GDM1 (cell line): ENCODE measurements at regions not wholly inside any gene's neighbourhood (a gene's known extent, or its start where the extent isn't known, plus 50 kb on each side); places are given as distances from the start of the nearest gene placed in this dataset.

Experiments
- DNase-seq: peaks from one replicate; lab custom pipeline; 2025; lab: John Stamatoyannopoulos, UW

DNA sequence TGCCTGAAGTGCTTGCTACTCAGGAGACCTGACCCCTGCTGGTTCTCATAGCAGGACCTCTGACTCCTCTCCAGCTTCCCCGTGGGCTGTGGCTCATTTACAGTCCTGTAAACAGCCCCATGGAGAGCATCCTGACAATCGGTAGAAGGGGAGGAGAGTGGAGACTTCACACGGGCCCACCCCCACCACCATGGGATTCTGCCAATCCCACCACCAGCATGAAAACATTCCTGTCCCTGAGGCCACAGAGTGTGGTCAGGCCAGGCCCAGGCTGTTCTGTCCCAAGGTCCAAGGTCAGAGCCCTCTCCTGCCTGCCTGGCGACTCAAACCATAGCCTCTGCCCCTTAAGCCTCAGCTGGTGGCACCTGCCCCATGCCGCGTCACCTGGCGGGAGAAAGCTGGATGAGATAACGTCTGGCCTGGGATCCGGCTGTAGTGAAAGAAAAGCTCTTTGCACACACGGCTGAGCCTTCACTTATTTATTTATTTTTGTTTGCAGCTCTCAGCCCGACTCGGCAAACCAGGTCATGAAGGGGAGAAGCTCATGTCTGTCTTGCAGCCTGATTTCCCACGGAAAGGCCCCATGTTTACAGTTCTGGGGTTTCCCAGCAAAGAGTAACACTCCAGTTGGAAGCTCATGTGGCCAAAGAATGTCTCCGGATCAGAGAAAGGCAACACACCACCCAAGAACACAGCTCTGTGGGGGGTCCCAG, 293.6 kb upstream of the ZMIZ1 start:
- DNase-seq: no peak

DNA sequence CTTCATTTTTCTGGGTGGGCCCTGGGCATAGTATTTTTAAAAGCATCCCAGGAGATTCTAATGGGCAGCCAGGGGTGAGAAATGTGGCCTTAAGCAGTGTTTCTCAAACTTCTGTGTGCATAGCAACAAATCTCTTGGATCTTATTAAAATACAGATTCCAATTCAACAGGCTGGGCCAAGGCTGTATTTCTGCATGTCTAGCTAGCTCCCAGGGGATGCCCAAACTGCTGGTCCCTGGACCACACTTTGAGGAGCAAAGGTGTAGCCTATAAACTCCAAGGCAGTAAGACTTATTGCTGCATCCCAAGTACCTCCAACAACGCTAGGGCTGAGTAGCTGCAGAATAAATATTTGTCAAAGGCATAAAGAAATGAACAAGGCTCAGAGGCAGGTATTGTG, 292.9 kb upstream of the ZMIZ1 start:
- DNase-seq: no peak

DNA sequence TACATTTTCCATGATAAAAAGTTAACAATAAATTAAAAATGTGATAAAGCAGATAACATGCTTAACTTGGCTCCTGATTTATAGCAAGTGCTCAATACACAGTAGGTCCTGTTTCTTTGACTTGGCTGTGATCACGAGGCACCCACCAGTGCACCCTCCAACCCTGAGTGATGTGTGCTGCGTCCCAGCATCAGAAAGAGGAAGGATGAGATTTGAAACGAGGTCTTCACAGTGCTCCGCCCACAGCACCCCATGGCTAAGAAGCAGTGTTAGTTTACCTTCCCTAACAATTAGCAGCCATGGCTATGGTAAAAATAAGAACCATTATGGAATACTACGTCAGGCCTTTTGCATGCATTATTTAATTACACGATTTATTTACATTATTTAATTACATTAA, 292.0 kb upstream of the ZMIZ1 start:
- DNase-seq: no peak

DNA sequence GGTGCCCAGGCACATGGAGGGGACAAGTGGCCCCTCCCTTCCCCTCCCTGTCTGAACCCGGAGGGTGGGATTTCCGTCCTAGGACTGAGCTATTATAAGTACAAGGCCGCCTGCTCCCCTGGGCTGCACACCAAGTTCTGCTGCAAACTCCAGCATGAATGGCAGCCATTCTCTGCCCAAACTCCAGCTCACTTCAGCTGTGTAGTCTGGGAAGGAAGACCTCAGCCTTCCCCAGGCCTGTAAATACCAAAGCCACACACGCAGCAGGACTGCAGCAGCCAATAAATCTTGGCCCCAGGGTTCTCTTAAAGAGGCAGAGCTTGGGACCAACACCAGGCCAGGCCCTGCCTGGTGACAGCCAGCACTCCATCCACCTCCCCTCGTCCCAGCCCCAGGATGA, 291.3 kb upstream of the ZMIZ1 start:
- DNase-seq: no peak

DNA sequence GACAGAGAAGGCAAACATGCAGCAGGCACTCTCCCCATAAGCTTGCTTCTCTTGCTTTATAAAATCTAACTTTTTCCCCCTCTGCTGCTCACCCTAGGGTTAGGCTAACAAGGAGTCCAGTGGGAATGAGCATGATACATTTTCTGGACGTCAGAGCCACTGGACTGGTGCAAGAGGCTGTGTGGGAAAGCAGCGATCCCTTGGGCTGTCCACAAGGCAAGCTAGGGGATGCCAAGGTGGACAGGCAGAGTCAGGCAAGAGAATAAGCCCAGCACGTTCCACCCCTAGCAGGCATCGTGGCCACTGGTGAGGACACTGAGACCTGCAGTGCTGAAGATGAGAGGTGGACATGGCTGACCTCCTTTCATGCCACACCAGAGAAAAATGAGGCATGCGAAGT, 290.9 kb upstream of the ZMIZ1 start:
- no peak for DNase-seq

DNA sequence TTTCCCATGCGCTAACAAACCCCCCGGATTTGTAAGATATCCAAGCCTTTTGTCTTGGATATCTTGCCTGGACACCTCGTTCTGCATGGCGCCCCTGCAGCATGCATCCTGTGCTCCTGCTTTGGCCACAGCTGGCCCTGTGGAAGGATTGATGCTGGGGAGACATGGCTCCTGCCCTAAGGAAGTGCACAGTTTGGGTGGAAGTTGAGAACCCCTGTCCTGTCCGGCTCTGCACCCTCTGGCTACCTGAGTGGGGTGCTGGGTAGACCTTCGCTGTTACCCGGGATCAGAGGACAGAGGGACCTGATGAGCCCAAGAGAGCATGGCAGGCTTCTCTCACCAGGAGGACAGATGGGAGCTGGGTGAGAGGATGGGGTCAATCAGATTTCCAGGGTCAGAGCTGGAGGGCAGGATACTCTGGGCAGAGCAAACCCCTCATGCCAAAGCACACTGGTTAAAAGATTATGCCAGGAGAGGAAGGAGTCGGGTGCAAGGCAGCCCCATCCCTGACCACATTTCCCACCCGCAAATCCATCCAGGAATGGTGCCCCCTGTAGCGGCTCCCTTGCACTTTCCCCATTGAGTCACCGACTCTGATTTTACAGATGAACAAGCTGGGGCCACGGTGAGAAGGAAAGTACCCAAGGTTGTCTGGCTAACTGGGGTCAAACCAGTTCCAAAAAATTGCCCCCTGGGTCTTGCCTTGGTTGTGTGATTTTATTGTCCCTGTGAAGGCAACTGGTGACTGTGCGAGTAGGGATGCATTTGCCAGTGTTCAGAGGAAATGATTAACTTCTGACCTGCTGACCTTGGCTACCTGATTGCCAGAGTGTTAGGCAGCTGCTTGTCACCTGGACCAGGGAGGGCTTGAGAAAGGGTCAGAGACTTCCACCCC, 290.1 kb upstream of the ZMIZ1 start:
- DNase-seq: no peak

DNA sequence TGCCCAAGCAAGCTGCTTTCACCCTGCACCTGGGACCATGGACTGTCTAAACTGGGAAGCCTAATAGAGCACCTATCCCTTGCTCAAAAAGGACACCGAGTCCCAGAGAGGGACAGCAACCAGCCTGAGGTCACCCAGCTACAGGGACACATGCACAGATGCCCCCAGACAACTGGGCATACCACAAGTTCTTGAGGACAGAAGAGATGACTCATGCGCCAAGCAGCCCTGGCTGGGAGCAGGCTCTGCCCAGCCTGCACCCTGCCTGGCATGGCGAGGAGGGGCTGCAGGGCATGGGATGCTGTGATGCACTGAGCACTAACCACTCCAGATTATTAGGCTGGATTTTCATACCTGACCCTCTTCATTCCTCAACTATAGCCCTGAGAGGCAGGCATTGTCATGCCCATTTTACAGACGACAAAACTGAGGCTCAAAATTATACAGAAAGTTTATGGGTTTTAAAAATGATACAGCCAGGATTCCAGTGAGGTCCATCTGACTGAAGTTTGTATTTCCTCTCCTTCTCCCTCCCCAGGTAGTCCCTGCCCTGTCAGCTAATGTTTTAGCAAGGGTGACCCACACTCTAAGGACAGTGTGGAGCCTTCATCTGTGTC, 289.3 kb upstream of the ZMIZ1 start:
- no peak for DNase-seq

DNA sequence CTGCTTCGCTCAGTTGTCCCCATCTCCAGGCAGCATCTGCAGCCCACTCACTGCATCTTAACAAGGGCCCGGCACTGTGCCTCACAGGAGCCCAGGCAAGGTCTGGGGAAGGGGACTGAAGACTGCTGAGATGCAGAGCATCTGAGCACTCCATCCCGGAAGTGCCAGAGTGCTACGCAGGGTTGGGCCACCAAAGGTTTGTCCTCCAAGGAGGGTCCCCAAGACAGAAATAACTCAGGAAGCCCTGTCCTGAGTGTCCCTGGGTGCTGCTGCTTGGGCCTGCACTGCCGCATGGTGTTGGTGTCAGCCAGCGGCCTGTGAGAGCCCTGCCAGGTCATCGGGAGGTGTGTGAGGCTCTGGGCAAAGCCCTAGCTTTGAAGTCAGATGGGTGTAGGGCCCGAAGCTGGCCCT, 288.2 kb upstream of the ZMIZ1 start:
- DNase-seq: no peak

DNA sequence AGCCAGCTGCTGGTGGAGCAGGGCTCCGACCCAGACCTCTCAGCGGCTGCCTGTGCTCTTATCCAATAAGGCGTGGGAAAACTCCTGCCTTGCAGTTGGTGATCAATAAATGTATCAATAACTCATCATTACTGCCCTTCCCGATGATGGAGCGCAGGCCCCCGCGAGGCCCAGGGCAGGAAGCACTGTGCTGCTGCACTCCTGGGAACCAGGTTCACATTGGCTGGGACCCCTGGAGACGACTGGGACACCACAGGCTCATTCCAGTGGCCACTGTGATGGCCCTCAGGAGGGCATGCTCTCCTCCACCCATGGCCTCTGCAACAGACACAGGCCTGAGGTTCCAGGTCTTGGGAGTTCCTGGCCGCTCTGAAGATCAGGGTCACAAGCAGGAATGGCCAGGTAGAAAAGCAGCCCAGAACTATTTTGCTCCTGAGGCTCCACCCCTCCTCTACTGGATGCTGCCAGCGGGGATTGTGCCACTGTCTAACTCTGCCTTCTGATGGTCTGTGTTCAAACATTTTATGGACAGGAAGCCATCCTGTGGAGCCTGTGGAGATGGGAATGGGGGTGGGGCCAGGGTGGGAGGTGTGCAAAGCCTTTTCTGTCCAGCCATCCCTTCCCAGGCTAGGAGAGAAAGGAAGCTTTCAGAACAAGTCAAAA, 287.4 kb upstream of the ZMIZ1 start:
- DNase-seq: no peak

DNA sequence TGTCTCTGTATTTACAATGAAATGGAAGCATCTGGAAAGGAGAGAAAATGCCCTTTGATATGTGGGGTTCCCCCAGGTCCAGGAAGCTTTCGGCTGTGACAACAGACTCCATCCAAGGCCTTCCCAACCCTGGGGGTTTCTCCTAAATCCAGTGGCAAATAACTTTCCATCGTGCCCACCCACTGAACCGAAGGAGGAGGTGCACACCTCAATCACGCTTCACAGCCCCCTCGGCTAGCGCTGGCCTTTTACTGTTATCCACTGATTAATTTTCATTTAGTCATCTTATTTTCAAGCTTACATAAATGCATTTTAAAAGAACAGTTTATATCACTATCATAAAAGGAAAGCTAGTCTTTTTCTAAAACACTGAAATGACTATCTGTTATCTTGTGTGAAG, 286.8 kb upstream of the ZMIZ1 start:
- DNase-seq: no peak

DNA sequence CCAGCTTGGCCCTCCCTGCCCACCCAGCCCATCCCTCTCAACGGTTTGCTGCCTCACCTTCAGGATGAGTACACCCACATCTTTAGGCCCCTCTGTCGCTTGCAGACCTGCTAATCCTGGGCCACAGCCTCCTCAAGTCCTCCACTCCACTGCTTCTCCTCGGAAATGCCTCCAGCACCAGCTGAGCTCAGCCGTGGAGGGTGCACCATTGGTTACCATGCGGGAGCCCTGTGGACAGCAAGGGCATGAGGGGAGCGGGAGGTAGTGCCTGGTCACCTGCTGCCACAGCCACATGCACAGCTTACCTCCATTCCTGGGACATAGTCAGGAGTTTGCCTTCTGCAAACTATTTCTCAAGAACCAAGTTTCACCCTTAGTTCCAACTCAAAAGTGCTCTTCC, 286.3 kb upstream of the ZMIZ1 start:
- no peak for DNase-seq

DNA sequence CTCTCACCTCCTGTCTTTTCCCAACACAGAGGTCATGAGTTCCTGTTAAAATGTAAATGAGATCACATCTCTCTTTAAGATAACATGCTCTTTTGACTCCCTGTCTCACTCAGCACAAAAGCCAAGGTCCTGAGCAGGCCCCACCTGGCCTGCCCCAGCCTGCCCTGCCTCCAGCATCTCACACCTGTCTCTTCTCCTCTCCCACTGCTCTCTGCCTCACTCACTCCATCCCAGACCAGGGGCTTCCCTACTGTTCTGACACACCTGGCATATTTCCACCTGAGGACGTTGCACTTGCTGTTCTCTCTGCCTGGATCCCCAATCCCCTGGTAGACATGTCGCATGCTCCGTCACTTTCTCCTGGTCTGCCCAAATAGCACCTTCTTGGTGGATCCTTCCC, 285.0 kb upstream of the ZMIZ1 start:
- no peak for DNase-seq

DNA sequence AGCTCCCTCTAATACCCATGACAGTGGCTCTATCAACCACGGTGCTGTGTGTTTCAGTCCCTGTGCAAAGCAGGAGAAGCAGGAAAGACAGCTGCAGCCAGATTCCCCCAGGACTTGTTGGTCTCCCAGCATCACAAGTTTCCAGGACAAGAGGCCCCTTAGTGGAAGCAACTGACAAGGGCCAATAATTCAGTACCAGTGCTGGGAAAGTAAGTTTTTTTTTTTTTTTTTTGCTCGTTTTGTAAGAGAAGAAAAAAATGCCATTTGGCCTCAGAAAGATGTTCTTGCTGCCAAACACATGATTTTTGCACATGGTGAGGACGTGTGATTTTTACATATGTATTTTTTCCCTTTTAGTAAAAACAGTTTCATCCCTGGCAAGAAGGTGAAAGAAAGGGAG, 284.2 kb upstream of the ZMIZ1 start:
- no peak for DNase-seq

DNA sequence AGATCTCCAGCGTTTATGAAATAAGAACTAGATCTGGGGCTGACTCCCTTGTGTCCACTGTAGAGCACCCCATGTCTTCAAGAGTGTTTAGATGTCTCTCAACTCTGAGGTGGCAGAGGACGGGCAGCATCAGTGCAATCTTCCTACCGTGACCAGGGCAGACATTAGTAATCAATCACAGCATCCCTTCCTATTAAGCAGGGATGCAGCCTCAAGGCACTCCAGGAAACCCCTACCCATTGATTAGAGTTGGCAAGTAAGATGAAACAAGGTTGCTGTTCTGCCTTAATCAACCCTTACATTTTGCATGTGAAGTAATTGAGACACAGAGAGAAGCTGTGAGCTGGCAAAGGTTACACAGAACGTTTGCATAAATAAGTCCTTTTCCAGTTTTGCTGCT, 283.7 kb upstream of the ZMIZ1 start:
- no peak for DNase-seq

DNA sequence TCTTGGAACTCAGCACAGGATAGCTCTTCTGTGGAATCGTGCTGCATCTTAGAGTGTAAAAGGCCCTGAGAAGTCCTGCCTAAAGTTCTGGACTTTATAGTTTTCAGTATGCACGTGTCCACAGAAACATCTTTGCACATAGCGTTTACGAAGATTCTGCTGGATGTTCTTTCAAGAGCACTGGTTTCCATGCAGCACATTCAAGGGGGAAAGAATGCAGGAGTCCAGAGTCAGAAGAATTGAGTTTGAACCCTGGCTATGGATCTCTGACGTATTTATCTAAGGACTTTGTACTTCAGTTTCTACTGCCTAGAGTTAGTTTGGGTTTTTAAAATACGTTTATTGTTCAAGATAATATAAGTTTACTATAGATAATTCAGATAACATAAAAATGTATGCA, 282.8 kb upstream of the ZMIZ1 start:
- no peak for DNase-seq

DNA sequence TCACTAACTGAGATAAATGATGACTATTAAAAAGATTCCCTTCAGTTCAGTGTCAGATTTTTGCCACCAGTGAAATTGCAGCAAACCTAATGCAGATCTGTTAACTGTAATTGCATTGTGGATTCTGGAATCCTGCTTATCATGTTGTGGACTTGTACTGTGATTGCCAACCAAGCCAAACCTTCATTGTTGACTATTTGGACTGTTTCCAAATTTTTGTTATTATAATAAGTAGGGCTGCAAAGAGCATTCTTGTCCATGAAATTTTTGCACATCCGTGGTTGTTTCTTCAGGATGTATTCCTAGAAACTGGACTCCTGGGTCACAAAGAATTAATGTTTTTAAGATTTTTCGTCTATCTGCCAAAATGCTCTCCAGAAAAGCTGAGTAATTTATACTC, 281.6 kb upstream of the ZMIZ1 start:
- DNase-seq: no peak

DNA sequence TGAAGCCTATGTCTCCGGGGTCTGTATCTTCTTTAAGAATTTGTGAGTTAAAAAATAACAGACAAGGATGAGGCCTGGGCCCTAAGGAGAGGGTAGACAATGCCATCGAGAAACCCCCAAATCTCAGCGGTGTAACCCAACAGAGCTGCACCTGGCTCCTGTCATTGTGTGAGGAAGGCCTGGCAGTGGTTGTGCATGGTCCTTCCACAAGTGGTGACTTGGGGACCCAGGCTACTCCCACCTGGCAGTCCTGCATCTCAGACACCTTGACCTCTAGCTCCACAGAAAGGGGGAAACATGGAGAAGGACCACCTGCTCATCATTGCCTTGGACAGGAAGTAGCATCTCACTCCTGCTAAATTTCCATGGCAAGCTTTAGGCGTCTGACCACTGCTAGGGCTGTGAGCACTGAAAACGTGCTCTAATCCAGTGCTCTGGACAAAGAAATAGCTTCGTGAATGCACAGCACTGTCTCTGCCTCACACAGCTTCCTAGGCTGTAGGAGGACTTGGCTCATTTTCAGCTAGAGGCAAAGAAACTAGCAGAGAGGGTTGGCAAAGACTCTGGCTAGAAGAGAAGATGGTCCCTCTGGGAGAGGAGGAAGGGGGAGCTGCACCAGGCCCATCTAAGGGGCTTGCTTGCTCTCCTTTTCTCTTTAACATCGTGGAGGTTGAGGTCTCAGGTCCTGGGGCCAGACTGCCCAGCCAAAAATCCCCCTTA, 273.9 kb upstream of the ZMIZ1 start:
- no peak for DNase-seq

DNA sequence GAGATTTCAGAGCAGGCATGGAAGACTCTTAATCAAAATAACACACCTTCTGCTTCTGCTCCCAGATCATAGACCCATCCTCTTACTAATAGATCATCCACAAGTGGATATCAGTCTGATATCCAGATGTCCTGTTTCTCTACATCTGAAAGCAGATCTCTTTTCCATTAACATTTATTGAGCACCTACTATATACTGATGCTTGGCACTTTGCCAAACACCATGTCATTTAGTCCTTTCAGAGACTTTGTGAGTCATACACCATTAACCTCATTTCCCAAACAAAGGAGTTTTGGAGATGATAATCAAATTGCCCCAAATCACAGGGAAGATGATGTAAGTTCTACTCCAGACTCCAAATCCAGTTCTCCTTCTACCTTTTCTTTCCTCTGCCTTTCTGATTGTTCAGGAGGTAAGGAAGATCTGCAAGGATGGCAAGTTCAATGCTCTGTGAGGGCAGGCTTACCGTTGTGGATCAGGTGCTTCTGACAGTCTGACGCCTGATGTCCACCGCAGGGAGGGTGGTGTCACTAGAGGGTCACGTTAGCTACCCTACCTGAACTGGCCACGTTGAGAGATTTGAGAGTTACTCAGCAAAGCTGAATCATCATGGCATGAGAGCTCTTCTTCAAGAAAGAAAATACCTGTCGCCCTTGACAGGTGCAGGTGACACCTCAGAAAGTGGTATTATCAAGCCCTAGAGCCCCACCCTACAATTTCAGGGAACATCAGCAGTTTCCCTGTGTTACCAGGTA, 269.6 kb upstream of the ZMIZ1 start:
- no peak for DNase-seq

DNA sequence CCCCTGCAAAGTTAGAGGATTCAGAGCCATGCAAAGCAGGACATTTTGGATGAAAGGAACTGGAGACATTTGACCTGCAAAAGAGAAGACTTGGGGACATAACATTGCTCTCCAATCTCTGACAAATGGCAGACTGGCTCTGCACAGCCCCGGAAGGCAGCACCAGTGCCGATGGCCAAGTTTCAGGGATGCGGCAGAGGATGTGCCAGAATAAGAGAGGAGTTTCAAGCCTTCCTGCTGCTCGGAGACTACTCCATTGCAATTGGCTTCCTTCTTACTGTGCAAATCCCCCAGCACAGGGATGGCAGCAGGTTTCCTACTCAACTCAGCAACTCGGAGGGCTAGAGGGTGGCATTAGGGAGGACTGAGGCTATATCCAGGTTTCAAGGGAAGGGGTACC, 268.8 kb upstream of the ZMIZ1 start:
- DNase-seq: no peak

DNA sequence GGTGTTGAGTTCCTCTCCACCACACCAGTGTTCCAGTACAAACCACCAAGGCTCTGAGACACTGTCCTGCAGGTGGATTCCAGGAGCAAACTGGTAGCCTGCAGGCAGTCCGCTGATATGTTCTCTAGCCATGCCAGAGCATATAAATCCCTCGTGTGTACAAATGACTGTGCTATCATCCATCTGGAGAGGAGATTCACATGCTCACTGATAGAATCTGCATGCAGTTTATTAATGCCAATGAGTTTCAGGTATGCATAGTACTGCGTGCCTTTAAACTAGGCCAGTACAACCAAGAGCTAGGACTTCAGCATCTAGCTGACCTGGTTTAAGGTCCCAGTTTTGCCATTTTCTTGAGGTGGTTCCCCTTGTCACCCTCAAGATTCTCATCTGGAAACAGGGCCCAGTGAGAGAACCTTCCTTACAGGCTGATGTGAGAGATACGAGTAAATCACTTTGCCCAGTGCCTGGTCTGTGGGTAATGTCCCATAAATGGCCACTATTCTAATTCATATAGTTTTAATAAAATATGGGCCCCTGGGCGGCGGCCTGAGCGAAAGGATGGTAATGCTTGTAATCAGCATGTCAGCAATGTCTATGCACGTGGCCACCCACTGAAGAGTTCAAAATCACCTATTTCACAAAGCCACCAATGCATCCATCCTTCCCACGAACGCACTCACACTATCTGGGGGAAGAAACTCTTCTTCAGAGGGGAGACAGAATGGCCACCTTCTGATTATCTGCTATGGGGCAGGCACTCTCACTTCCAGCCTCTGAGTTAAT, 268.0 kb upstream of the ZMIZ1 start:
- no peak for DNase-seq
